SK-N-MC (cell line): ENCODE measurements at regions not wholly inside any gene's neighbourhood (a gene's known extent, or its start where the extent isn't known, plus 50 kb on each side); places are given as distances from the start of the nearest gene placed in this dataset.

ENCODE experiments used
- DNase-seq: peaks from one replicate; pipeline ENCODE4 v3.0.0-alpha.2; 2011; ENCODE audit warnings: low read depth, low spot score
- H3K27ac ChIP-seq: fragments of 200-600 bp; sonication (generic); 2 replicates; pipeline ENCODE4 v1.5.1; 2016; ENCODE audit warnings: mixed run types
- H3K36me3 ChIP-seq: fragments of 200-600 bp; sonication (generic); 2 replicates; pipeline ENCODE4 v1.6.1; 2017; ENCODE audit warnings: antibody characterized with exemption, low read length, mixed read lengths; ENCODE audit not compliant: insufficient read depth
- H3K4me3 ChIP-seq: fragments of 200-600 bp; sonication (generic); 2 replicates; pipeline ENCODE4 v1.5.1; 2016
- H3K9ac ChIP-seq: fragments of 200-600 bp; sonication (generic); 2 replicates; pipeline ENCODE4 v1.8.0; 2017; ENCODE audit warnings: mixed run types, mixed read lengths; ENCODE audit not compliant: insufficient read length
- H3K9me3 ChIP-seq: fragments of 200-600 bp; sonication (generic); 2 replicates; pipeline ENCODE4 v1.6.1; 2017; ENCODE audit warnings: low read depth, mild to moderate bottlenecking, antibody characterized with exemption, low read length, moderate library complexity, mixed read lengths
- EZH2 ChIP-seq: fragments of 200-600 bp; sonication (generic); IDR thresholded peaks from one replicate; pipeline ENCODE4 v1.6.1; 2017; ENCODE audit warnings: antibody characterized with exemption
- FOXP2 ChIP-seq: optimal IDR thresholded peaks from 2 replicates; pipeline ENCODE3; 2011; ENCODE audit warnings: mild to moderate bottlenecking, moderate library complexity; ENCODE audit not compliant: insufficient read depth; ENCODE audit errors: extremely low read length, control extremely low read depth
- POLR2AphosphoS5 ChIP-seq: IDR thresholded peaks from 2 replicates; pipeline ENCODE4 v1.6.1; 2012; ENCODE audit warnings: mild to moderate bottlenecking, low read depth, low read length, borderline replicate concordance

DNA sequence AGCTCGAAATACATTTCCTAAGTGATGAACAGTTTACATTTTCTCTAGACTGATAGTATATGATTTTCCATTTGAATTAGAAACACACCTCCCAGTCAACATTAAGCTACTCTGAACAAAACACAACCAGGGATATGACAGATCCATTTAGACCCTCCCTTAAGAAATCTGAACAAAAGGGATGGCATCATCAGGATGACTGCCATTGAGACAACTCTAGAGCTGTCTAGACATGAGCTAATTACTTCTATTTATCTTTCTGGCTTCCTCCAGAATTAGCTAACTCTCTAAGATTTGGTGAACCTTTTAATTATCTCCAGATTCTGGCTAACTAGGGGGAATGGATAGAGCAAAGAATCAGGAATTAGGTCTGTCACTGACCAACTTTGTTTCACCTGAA, 92.9 kb upstream of the IGF1 start:
- no peaks in the 10 kb centered on the region for H3K9me3 ChIP-seq
- no peak overlapping the region for H3K9ac ChIP-seq
- H3K27ac ChIP-seq: no peak overlapping the region
- TF ChIP-seq EZH2: no peak
- no peak for TF ChIP-seq FOXP2
- no peak for TF ChIP-seq POLR2AphosphoS5
- no peak for DNase-seq
- H3K36me3 ChIP-seq: no peaks in the 10 kb centered on the region
- H3K4me3 ChIP-seq: no peak overlapping the region

DNA sequence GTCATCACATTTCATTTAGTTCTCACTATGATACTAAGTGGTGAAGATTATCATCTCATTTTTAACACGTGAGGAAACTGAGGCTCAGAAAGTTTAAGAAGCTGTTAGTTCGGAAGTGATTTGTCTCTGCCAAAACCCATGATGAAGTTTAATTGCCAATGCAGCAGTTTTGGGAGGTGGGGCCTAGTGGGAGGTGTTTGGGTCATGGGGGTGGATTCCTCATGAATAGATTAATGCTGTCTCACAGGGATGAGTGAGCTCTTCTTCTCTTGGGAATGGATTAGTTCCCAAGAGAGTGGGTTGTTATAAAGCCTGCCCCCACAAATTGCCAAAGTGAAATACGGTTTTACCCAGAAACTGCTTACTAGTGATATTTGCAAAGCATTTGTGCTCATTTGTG, 91.5 kb upstream of the IGF1 start:
- no peak overlapping the region for H3K9ac ChIP-seq
- H3K27ac ChIP-seq: no peak overlapping the region
- H3K9me3 ChIP-seq: no peaks in the 10 kb centered on the region
- DNase-seq: no peak
- no peak overlapping the region for H3K4me3 ChIP-seq
- TF ChIP-seq POLR2AphosphoS5: no peak
- TF ChIP-seq FOXP2: no peak
- no peak for TF ChIP-seq EZH2
- no peaks in the 10 kb centered on the region for H3K36me3 ChIP-seq

DNA sequence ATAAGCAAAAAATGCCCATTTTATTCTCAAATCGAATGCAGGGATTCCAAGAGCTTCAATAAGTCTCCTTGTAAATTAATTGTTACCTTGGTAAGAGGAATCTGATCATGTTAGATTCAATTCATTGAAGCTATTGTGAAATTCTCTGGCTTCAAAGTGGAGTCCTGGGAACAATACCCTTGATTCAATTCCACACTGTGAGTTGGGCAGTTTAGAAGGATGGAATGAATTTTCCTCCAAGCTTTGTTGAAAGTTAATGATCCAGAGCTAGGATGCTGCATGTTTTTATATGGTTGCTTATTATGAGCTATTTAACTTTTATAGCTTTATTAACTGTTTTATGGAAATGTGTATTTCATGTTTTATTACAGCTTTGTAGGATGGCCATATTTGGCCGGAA, 89.9 kb upstream of the IGF1 start:
- Histone ChIP-seq H3K27ac (no peak overlapping the region), H3K9me3 (no peaks in the 10 kb centered on the region), H3K36me3 (no peaks in the 10 kb centered on the region), H3K4me3 (no peak overlapping the region), H3K9ac (no peak overlapping the region)
- no peak for TF ChIP-seq FOXP2
- no peak for DNase-seq

DNA sequence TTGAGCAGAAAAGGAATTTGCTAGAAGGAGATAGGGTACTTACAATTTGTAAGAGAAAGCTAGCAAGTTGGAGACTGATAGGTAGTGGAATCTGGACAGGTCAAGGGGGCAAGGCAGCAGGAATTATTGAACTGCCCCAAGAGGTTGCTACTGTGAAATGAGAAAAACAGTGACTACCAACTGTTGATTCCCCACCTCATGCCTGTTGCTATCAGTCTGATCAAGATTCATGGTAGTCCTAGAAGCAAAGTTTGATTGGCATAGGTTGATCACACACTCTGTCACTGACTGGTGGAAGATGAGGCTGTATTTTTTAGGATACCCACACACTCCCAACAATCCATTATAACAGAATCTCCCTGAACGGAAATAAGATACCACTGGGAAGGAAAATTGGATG, 89.4 kb upstream of the IGF1 start:
- Histone ChIP-seq H3K36me3 (no peaks in the 10 kb centered on the region), H3K4me3 (no peak overlapping the region), H3K9me3 (no peaks in the 10 kb centered on the region), H3K9ac (no peak overlapping the region), H3K27ac (no peak overlapping the region)
- TF ChIP-seq POLR2AphosphoS5: no peak
- no peak for TF ChIP-seq FOXP2
- TF ChIP-seq EZH2: no peak
- no peak for DNase-seq

DNA sequence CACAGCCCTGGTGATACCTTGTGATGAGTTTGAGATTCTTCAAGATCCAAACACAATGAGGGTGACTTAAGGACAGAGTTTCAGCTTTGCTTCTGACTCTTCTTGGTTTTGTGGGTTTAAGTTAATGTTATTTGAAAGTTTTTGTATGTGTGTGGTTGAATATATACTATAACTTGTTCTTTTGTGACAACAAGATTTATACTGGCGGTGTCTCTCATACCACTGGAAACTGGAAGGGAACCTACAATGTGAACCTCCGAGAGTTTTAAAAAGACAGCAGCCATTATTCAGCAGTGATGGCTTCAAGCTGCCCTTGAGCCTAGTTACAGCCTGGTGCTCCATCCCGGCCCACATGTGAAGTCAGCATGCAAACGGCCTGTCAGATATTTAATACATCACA, 87.9 kb upstream of the IGF1 start:
- Histone ChIP-seq H3K9me3 (no peaks in the 10 kb centered on the region), H3K9ac (no peak overlapping the region), H3K4me3 (no peak overlapping the region), H3K27ac (no peak overlapping the region), H3K36me3 (no peaks in the 10 kb centered on the region)
- no peak for TF ChIP-seq EZH2
- TF ChIP-seq FOXP2: no peak
- no peak for TF ChIP-seq POLR2AphosphoS5
- no peak for DNase-seq

DNA sequence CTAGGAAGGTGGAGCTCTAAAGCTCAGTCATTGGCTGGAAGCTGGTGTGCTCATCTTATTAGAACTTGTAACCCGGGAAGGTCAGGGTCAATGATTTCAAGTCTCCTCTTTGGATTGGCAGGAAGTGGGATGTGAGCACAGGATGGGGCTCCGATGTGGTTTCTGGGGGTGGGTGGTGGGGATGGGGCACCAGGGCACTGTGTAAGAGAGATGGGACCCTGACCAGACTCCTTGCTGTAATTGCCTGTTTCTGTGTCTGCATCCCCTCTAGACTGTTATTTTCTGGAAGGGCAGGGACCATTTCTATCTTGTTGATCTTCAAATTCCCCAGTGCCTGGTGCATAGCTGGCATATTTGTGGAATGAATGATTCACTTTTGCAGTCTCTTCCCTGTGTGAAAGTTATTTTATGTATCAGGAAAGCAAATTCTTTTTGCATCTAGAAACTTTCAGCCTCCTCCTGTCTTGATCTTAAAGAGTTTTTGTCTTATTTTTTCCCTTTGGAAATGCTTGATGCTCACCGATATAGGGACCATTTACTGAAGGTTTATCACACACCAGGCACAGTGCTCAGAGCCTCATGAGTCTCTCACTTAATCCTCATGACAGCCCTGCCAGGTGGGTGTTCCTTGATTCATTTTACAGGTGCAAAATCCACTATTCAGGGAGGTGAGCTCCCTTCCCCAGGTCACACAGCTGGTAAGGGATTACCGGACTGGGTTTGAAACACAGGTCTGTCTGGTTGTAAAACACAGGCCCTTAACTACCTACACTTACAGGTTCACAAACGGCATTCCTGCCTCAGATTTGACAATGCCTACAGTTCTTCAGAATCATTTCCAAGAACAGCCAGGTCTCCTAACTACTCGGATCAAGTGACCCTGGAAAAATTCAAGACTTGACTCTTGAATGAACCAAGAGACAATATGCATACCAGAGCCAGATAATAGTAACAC, 86.9 kb upstream of the IGF1 start:
- no peak overlapping the region for H3K27ac ChIP-seq
- H3K9ac ChIP-seq: no peak overlapping the region
- no peak overlapping the region for H3K4me3 ChIP-seq
- no peak for DNase-seq
- no peak for TF ChIP-seq POLR2AphosphoS5
- H3K9me3 ChIP-seq: no peaks in the 10 kb centered on the region
- H3K36me3 ChIP-seq: no peaks in the 10 kb centered on the region

DNA sequence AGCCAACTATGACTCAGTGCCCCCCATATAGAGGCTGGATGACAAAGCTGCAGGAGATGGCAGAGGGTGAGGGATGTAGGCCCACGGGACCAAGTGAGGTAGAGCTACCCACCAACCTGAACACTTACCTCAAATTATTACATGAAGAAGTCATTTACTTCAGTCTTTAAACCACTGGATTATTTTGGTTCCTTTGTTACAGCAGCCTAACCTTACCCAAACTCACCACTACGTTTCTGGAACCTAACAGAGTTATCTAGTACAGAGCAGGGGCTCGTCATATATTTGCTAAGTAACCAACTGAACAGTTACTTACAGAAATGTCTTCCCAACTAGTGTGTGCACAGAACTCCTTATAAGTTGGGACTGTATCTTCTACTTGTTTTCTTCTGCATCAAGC, 85.2 kb upstream of the IGF1 start:
- DNase-seq: no peak
- H3K27ac ChIP-seq: no peak overlapping the region
- TF ChIP-seq FOXP2: no peak
- TF ChIP-seq POLR2AphosphoS5: no peak
- no peak for TF ChIP-seq EZH2

DNA sequence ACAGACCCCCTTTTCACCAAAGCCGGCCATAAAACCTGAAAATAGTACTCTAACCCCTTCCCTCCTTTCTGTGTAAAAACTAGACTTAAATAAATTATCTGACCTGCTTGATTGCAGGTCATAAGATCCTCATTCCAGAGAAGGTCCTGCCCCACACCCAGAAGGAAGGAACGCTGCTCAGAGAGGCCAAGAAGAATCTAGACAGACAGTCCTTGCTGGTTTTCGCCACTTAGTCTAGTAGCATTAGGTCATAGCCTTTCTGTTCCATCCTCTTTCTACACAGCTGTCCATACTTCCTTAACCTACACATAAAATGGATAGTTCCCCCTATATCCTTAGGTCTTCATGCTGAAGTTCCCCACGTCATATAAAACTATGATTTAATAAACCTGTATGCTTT, 83.7 kb upstream of the IGF1 start:
- no peak for DNase-seq
- TF ChIP-seq POLR2AphosphoS5 (no peak), FOXP2 (no peak)
- no peaks in the 10 kb centered on the region for H3K36me3 ChIP-seq
- H3K9me3 ChIP-seq: no peaks in the 10 kb centered on the region
- H3K4me3 ChIP-seq: no peak overlapping the region
- no peak overlapping the region for H3K9ac ChIP-seq
- H3K27ac ChIP-seq: no peak overlapping the region

More for the DNA sequence above, 85.2 kb upstream of the IGF1 start:
- Histone ChIP-seq H3K4me3 (no peak overlapping the region), H3K9me3 (no peaks in the 10 kb centered on the region), H3K36me3 (no peaks in the 10 kb centered on the region), H3K9ac (no peak overlapping the region)

DNA sequence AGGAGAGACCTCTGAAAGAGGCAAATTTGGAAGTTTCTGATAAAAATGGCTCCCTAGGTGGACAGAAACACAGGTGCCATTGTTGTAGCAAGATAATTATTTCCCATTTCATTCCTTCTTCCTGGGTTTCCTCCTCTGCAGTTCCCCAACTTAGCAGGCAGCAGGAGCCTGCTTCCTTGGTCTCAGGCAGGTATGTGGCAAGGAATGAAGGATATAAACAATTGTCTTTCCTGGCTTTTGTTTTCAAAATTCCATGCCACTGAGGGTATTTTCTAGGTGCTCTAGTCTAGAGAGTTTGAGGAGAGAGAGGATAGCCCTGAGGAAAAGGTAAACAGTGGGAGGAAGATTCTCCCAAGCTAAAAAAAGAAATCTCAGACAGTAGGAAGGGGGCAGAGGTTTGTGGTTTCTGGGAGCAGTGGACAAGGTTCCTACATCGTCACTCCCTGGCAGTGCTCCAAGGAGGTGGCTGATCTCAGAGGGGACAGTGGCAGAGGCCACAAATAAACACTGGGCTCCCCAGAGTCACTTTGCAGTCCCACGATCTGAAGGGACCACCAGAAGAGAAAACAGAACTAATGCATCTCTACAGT, 82.6 kb upstream of the IGF1 start:
- Histone ChIP-seq H3K36me3 (no peaks in the 10 kb centered on the region), H3K4me3 (no peak overlapping the region), H3K27ac (no peak overlapping the region), H3K9me3 (no peaks in the 10 kb centered on the region), H3K9ac (no peak overlapping the region)
- TF ChIP-seq FOXP2: no peak
- no peak for TF ChIP-seq EZH2
- no peak for TF ChIP-seq POLR2AphosphoS5
- DNase-seq: no peak
